HEK293 (cell line): ENCODE measurements at regions not wholly inside any gene's neighbourhood (a gene's known extent, or its start where the extent isn't known, plus 50 kb on each side); places are given as distances from the start of the nearest gene placed in this dataset.
A peak's percentile ranks its signal among the peaks of the same experiment; 100 is the strongest.

Experiments
- KLF1 ChIP-seq: fragments of 450-650 bp; formaldehyde crosslinking; IDR thresholded peaks from 2 replicates; pipeline ENCODE4 v1.5.1; 2016; ENCODE audit warnings: missing biosample characterization, missing genetic modification characterization
- KLF7 ChIP-seq: fragments of 450-650 bp; formaldehyde crosslinking; IDR thresholded peaks from 2 replicates; pipeline ENCODE4 v1.5.1; 2016; ENCODE audit warnings: missing biosample characterization, missing genetic modification characterization, borderline replicate concordance
- PRDM2 ChIP-seq: fragments of 450-650 bp; formaldehyde crosslinking; IDR thresholded peaks from 2 replicates; pipeline ENCODE4 v1.5.1; 2016; ENCODE audit warnings: missing biosample characterization, missing genetic modification characterization, borderline replicate concordance
- PRDM6 ChIP-seq: fragments of 450-650 bp; formaldehyde crosslinking; IDR thresholded peaks from 2 replicates; pipeline ENCODE4 v1.5.1; 2017; ENCODE audit warnings: missing biosample characterization, missing genetic modification characterization
- SALL2 ChIP-seq: fragments of 450-650 bp; formaldehyde crosslinking; IDR thresholded peaks from 2 replicates; pipeline ENCODE4 v1.5.0; 2017; ENCODE audit warnings: missing biosample characterization, mild to moderate bottlenecking, missing genetic modification characterization, borderline replicate concordance
- WT1 ChIP-seq: fragments of 450-650 bp; formaldehyde crosslinking; IDR thresholded peaks from 2 replicates; pipeline ENCODE4 v1.5.1; 2016; ENCODE audit warnings: missing biosample characterization, missing genetic modification characterization
- ZBTB17 ChIP-seq: fragments of 450-650 bp; formaldehyde crosslinking; IDR thresholded peaks from 2 replicates; pipeline ENCODE4 v1.5.1; 2016; ENCODE audit warnings: missing biosample characterization, missing genetic modification characterization
- ZBTB8A ChIP-seq: fragments of 450-650 bp; formaldehyde crosslinking; IDR thresholded peaks from 2 replicates; pipeline ENCODE4 v1.5.1; 2016; ENCODE audit warnings: missing biosample characterization, missing genetic modification characterization
- ZEB2 ChIP-seq: fragments of 450-650 bp; formaldehyde crosslinking; IDR thresholded peaks from 2 replicates; pipeline ENCODE4 v1.5.1; 2016; ENCODE audit warnings: missing biosample characterization, missing genetic modification characterization
- ZFP3 ChIP-seq: fragments of 450-650 bp; formaldehyde crosslinking; IDR thresholded peaks from 2 replicates; pipeline ENCODE4 v1.5.1; 2016; ENCODE audit warnings: low read depth, missing biosample characterization, missing genetic modification characterization
- ZNF10 ChIP-seq: fragments of 450-650 bp; formaldehyde crosslinking; IDR thresholded peaks from 2 replicates; pipeline ENCODE4 v1.5.1; 2017; ENCODE audit warnings: missing biosample characterization, missing genetic modification characterization
- ZNF112 ChIP-seq: fragments of 450-650 bp; formaldehyde crosslinking; IDR thresholded peaks from 2 replicates; pipeline ENCODE4 v1.5.0; 2017; ENCODE audit warnings: missing biosample characterization, missing genetic modification characterization
- ZNF148 ChIP-seq: fragments of 450-650 bp; formaldehyde crosslinking; IDR thresholded peaks from 2 replicates; pipeline ENCODE4 v1.5.0; 2017; ENCODE audit warnings: missing biosample characterization, missing genetic modification characterization, borderline replicate concordance
- ZNF335 ChIP-seq: fragments of 450-650 bp; formaldehyde crosslinking; conservative IDR thresholded peaks from 2 replicates; pipeline ENCODE4 v1.5.1; 2016; ENCODE audit warnings: missing biosample characterization, missing genetic modification characterization
- ZNF366 ChIP-seq: fragments of 450-650 bp; formaldehyde crosslinking; conservative IDR thresholded peaks from 2 replicates; pipeline ENCODE4 v1.5.1; 2016; ENCODE audit warnings: missing biosample characterization, missing genetic modification characterization
- ZNF510 ChIP-seq: fragments of 450-650 bp; formaldehyde crosslinking; IDR thresholded peaks from 2 replicates; pipeline ENCODE4 v1.5.1; 2018; ENCODE audit warnings: mild to moderate bottlenecking, missing genetic modification characterization, missing biosample characterization; ENCODE audit not compliant: insufficient replicate concordance
- ZNF549 ChIP-seq: fragments of 450-650 bp; IDR thresholded peaks from 2 replicates; pipeline ENCODE4 v1.5.1; 2018; ENCODE audit warnings: missing biosample characterization, missing genetic modification characterization, mild to moderate bottlenecking, inconsistent platforms, moderate library complexity
- ZNF558 ChIP-seq: fragments of 450-650 bp; formaldehyde crosslinking; IDR thresholded peaks from 2 replicates; pipeline ENCODE4 v1.5.1; 2016; ENCODE audit warnings: missing biosample characterization, missing genetic modification characterization
- ZNF561 ChIP-seq: fragments of 450-650 bp; IDR thresholded peaks from 2 replicates; pipeline ENCODE4 v1.5.1; 2018; ENCODE audit warnings: missing biosample characterization, missing genetic modification characterization, borderline replicate concordance
- ZNF600 ChIP-seq: fragments of 450-650 bp; formaldehyde crosslinking; IDR thresholded peaks from 2 replicates; pipeline ENCODE4 v1.5.1; 2016; ENCODE audit warnings: missing biosample characterization, missing genetic modification characterization
- ZNF660 ChIP-seq: fragments of 450-650 bp; IDR thresholded peaks from 2 replicates; pipeline ENCODE4 v1.5.1; 2018; ENCODE audit warnings: missing biosample characterization, mild to moderate bottlenecking, missing genetic modification characterization
- TF ChIP-seq, protein P1 (sequence below): fragments of 450-650 bp; formaldehyde crosslinking; IDR thresholded peaks from 2 replicates; pipeline ENCODE4 v1.5.1; 2016; ENCODE audit warnings: missing biosample characterization, missing genetic modification characterization
- TF ChIP-seq, protein P2 (sequence below): fragments of 450-650 bp; formaldehyde crosslinking; conservative IDR thresholded peaks from 2 replicates; pipeline ENCODE4 v1.5.1; 2016; ENCODE audit warnings: low read depth, missing biosample characterization, missing genetic modification characterization

DNA sequence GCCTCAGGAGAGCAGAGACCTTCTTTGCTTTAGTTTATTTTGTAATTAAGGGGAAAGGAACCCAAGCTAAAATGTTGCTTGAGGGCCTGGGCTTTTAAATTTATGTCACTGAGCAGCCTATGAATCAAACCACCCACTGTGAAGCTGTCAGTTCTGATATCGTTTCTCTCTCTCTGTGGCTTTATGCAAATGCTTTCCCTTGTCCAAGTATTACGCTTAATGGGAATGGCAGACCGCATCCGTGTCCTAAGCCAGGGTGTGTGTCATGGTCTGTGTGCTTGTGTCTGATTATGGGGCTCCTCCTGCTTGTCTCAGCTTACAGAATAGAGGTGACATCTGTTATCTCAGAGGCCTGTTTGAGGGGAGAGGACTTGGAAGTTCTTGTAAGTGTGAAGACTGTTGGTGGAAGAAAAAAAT, 82.4 kb downstream of the EBLN2 start (continued):
- peak; percentile 50; the same call in 1 of the 2 replicates for TF ChIP-seq KLF1 (tag by site-specific recombination)
- TF ChIP-seq ZEB2 = peak; percentile 80
- TF ChIP-seq ZNF112 = no peak
- TF ChIP-seq WT1 (tag by site-specific recombination) = peak; percentile 98
- TF ChIP-seq, protein P1, sequence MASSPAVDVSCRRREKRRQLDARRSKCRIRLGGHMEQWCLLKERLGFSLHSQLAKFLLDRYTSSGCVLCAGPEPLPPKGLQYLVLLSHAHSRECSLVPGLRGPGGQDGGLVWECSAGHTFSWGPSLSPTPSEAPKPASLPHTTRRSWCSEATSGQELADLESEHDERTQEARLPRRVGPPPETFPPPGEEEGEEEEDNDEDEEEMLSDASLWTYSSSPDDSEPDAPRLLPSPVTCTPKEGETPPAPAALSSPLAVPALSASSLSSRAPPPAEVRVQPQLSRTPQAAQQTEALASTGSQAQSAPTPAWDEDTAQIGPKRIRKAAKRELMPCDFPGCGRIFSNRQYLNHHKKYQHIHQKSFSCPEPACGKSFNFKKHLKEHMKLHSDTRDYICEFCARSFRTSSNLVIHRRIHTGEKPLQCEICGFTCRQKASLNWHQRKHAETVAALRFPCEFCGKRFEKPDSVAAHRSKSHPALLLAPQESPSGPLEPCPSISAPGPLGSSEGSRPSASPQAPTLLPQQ = 0 out of 2 replicates have a peak, but pooled peaks have one; percentile 24
- peak; percentile 78; the same call in 1 of the 2 replicates for TF ChIP-seq ZNF600 (tag by site-specific recombination)
- no peak for TF ChIP-seq ZNF335 (tag by site-specific recombination)
- TF ChIP-seq ZFP3 (tag by site-specific recombination) = no peak
- TF ChIP-seq ZNF10 = 0 out of 2 replicates have a peak, but pooled peaks have one; percentile 41
- no peak for TF ChIP-seq ZNF510 (tag by site-specific recombination)
- TF ChIP-seq ZNF549 (tag by site-specific recombination) = no peak
- TF ChIP-seq, protein P2, sequence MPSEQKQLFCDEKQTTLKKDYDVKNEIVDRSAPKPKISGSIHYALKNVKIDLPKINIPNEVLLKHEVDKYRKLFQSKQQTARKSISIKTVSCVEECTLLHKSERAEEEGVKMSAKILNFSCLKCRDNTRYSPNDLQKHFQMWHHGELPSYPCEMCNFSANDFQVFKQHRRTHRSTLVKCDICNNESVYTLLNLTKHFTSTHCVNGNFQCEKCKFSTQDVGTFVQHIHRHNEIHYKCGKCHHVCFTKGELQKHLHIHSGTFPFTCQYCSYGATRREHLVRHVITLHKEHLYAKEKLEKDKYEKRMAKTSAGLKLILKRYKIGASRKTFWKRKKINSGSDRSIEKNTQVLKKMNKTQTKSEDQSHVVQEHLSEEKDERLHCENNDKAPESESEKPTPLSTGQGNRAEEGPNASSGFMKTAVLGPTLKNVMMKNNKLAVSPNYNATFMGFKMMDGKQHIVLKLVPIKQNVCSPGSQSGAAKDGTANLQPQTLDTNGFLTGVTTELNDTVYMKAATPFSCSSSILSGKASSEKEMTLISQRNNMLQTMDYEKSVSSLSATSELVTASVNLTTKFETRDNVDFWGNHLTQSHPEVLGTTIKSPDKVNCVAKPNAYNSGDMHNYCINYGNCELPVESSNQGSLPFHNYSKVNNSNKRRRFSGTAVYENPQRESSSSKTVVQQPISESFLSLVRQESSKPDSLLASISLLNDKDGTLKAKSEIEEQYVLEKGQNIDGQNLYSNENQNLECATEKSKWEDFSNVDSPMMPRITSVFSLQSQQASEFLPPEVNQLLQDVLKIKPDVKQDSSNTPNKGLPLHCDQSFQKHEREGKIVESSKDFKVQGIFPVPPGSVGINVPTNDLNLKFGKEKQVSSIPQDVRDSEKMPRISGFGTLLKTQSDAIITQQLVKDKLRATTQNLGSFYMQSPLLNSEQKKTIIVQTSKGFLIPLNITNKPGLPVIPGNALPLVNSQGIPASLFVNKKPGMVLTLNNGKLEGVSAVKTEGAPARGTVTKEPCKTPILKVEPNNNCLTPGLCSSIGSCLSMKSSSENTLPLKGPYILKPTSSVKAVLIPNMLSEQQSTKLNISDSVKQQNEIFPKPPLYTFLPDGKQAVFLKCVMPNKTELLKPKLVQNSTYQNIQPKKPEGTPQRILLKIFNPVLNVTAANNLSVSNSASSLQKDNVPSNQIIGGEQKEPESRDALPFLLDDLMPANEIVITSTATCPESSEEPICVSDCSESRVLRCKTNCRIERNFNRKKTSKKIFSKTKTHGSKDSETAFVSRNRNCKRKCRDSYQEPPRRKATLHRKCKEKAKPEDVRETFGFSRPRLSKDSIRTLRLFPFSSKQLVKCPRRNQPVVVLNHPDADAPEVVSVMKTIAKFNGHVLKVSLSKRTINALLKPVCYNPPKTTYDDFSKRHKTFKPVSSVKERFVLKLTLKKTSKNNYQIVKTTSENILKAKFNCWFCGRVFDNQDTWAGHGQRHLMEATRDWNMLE (tag by site-specific recombination) = peak; percentile 43; the same call in 1 of the 2 replicates
- peak; percentile 21; the same call in 1 of the 2 replicates for TF ChIP-seq ZBTB17 (tag by site-specific recombination)
- TF ChIP-seq ZNF561 (tag by site-specific recombination) = peak; percentile 95
- TF ChIP-seq PRDM2 (tag by site-specific recombination) = no peak
- TF ChIP-seq ZBTB8A = peak; percentile 48; the same call in 1 of the 2 replicates
- TF ChIP-seq KLF7 (tag by site-specific recombination) = no peak
- TF ChIP-seq ZNF660 (tag by site-specific recombination) = 0 out of 2 replicates have a peak, but pooled peaks have one; percentile 50
- no peak for TF ChIP-seq ZNF148 (tag by site-specific recombination)
- TF ChIP-seq ZNF366 (tag by site-specific recombination) = peak; percentile 75
- TF ChIP-seq SALL2 (tag by site-specific recombination) = no peak
- TF ChIP-seq ZNF558 (tag by site-specific recombination) = no peak
- TF ChIP-seq PRDM6 = peak; percentile 92
